Activated CD4-positive, CD25-positive, alpha-beta regulatory T cell (primary cell): ENCODE measurements at regions not wholly inside any gene's neighbourhood (a gene's known extent, or its start where the extent isn't known, plus 50 kb on each side); places are given as distances from the start of the nearest gene placed in this dataset.
"Not testable (repeated sequence)": the region's sequence is repeated elsewhere in the genome, so short reads cannot be mapped to it uniquely, and the experiment has no call there.

Experiments used
- DNase-seq, 4 experiments: peaks; one replicate each; lab custom pipeline; 2025; lab: John Stamatoyannopoulos, UW

- no peak for DNase-seq
Observed at GRCh38 chr17:72555052-72555451, 434.2 kb downstream of the SOX9 start.

DNA sequence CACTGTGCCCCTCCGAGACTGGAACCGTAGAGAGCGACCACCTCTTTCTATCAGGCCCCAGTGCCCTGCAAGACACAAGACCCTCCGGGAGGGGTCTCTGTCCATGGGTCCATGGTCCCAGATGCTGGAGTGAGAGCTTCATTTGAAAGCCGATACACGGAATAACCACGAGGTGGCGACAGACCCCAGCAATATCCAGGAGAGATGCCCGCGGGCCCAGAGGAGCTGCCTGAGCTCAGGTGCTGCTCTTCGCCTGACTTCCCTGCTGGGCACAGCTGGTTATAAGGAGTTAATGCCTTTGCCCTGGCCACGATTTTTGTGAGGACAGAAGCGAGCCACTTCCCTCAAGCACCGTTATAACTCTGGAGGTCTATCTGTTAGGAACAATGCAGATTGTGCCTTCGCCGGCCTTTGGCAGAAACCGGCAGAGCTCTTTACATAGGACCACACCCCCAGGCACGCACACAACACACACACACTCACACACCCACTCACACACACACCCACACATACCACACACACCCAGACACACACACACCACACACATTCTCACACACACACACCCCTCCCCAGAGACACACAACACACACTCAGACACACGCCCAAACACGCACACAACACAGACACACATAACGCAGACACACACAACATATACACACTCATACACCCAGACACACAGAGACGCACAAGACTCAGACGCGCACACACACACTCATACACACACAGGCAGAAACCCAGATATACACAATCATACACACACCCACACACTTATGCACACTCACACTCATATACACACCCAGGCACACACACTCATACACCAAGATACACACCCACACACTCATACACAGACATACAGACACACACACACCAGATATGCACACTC lies 436.4 kb downstream of the SOX9 start:
- DNase-seq = peak in 3 of 4 experiments; percentile 12 to 39 (median 18)

GRCh38 chr17:72558971-72559476 lies 438.2 kb downstream of the SOX9 start:
- no peak for DNase-seq

DNA sequence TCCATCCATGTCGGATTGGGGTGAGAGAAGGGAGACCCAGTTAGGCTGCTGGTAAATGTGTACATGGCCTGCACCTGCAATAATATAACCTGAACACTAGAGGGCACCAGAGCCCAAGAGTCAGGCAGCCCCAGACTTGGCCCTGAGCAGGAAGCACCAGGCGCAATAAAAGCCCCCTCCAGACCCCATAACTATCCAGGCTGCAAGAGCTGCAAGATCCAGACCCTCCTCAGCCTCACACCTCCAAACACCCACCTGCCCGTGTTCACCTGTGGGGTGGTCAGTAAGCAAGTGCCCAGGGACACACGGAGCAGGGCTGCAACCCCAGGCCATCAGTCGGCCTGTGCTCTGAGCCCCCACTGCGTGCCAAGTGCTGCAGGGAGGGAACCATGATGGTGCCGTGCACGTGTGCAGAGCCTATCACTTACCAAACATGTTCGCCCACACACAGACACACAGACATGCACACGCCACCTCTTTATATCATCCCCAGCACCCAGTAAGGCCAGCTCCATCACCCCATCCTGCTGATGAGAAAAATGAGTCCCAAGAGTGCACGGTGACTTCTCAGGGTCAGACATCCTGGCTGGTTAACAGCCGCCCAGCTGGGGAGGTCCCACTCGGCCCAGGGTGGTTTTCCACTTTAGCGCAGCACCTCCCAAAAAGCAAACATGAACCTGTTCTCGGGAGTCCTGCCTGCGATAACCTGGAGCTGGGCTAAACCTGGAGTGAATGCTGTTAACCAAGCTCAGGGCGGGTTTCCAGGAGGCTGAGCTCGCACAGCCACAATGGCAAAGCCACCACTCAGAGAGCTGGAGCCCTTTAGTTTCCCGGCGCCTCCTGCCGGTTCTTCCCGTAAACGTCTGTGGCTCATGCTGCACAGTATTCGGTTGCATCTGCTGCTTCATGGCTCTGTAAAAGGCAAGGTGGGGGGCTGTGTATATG lies 439.8 kb downstream of the SOX9 start:
- peak in 2 of 4 experiments; percentile 7 to 13 for DNase-seq

- no peak for DNase-seq
Observed at GRCh38 chr17:72561266-72561665, 440.4 kb downstream of the SOX9 start.

GRCh38 chr17:72561680-72562079 lies 440.9 kb downstream of the SOX9 start:
- no peak for DNase-seq

DNA sequence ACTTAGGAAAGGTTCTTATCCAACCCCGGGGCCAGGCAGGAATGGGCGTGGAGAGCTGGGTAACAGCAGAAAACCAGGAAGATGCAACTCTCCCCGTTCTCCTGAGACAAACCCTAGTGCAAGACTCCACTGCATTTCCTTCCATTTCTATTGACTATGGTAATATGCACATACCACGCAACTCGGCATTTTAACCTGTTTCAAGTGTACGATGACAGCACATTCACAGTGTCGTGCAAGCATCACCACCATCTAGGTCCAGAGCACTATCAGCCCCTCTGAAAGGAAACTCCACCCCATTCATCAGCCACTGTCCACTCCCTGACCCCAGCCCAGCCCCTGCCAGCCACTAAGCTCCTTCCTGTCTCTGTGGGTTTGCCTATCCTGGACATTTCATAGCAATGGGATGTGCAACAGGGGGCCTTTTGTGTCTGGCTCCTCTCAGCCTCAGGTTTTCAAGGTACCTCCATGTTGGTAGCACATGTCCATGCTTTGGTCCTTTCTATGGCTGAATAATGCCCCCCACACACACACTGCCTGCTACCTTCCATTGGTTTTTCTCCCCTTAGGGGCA lies 441.9 kb downstream of the SOX9 start:
- no peak for DNase-seq

DNA sequence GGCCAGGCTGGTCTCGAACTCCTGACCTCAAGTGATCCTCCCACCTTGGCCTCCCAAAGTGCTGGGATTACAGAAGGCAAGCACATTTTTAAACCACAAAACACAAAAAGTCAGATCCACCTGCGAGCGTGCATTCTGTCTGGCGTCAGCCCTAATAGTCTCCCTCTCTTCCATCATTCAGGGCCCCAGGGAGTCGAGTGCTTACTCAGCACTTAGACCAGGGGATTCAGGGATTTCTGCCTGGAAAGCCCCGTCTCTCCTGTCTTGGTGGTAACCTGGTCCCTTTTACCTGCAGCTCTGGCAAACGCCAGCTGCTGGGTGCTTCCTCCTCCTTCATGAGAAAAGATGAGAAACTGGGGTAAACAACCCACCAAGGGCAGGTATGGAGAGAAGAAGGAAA lies 443.1 kb downstream of the SOX9 start:
- no peak for DNase-seq

- DNase-seq = no peak
Observed at GRCh38 chr17:72565006-72565405, 444.2 kb downstream of the SOX9 start.

- no peak for DNase-seq
Observed at GRCh38 chr17:72565758-72566157, 444.9 kb downstream of the SOX9 start.

- DNase-seq = no peak
Observed at GRCh38 chr17:72566671-72567484, 446.1 kb downstream of the SOX9 start.

- DNase-seq = no peak
Observed at GRCh38 chr17:72567774-72568173, 447.0 kb downstream of the SOX9 start.

DNA sequence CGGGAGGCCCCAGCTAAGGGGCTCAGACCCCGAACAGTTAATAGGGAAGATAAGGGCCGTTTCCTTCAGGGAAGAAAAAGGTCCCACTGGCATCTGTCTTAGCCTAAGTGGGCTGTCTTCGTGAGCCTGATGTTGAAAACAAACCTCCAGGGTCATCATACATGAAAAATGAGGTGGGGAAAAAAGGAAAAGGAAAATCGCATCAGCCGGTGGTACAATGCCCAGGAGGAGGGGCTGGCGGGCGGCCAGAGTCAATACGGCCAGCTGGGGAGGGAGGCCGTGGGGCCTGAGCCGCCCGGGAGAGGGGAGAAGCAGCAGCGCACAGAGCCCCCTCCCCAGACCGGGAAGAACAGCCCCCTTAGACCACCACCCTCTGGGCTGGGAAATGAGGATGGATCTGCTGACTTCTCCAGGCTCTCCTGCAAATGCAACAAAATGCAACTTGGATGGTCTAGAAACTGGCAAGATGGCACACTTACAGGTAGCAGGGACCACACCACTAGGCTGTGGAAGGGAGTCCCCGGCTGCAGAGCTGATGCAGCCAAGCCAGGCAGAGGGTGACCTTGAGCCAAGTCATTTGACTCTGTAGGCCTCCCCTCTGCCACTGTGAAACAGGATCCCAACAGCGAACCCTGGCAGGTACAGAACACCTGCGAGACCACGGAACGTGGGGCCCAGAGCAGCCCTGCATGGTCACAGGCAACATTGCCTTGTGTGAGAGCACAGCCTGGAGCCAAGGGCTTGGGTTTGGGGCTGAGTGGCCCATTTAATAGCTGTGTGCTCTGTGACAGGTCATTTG lies 448.5 kb downstream of the SOX9 start:
- no peak for DNase-seq

- DNase-seq = no peak
Observed at GRCh38 chr17:72571813-72572396, 451.1 kb downstream of the SOX9 start.

- no peak for DNase-seq
Observed at GRCh38 chr17:72572604-72573491, 452.0 kb downstream of the SOX9 start.

DNA sequence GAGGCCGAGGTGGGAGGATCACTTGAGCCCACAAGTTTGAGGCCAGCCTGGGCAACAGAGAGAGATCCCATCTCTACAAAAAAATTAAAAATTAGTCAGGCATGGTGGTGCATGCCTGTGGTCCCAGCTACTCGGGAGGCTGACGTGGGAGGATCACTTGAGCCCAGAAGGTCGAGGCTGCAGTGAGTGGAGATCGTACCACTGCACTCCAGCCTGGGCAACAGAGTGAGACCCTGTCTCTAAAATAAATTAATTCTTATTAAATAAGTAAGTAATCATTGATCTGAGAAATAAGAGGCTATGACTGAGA lies 452.6 kb downstream of the SOX9 start:
- not testable (repeated sequence) for DNase-seq

GRCh38 chr17:72574675-72575510 lies 454.1 kb downstream of the SOX9 start:
- DNase-seq = no peak

DNA sequence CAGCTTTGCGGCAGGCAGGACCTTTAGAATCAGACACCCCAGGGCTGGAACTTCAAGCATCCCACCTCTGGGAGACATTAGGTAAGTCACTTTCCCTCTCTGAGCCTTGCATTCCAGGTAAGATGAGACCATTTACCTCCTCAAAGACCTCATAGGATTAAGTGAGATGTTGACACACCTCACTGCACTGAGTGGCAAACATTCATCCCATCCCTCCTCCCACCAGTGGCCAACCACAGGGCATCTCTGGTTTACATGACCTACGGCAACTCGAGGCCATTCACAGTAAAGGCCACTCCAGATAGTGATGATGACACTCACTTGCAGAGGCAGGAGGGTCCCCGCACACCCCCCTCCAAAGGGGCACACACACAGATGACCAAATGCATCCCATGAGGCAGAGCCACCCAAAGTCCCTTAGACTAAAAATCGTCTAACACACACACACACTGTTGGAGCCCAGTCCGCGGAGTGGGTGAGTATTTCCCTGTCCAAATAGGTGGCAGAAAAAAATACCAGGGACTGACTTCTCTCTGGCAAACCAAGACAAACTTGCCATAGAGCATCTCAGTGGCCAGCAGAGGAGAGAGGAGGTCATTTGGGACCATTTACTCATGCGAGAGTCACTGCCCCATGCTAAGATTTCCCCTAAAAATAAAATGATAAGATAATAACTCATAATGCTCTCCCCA lies 454.9 kb downstream of the SOX9 start:
- DNase-seq = no peak
